ENCODE measurements at regions not wholly inside any gene's neighbourhood (a gene's known extent, or its start where the extent isn't known, plus 50 kb on each side); places are given as distances from the start of the nearest gene placed in this dataset.

DNA sequence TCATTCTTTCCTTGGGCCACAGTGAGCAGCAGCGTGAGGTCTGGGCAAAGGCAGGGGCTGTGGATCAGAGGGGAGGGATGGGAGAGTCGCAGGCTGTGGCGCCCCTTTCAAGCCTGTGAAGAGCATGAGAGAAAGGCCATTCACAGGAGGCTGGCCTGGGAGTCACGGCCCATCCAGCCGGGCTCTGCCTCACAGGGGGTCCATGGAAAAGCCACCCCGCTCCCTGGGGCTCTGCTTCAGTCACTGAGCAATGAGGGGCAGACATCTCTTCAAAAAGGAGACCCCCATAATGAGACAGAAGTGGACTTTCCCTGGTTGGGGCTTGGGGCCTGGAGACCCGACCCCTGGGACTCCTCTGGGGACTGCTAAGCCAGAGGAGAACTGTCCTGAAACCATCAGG lies 117.0 kb upstream of the GSC start:
- whole genome bisulfite sequencing, 2 donors = 91 to 97% methylated on average over 7 of the region's 7 CpGs

DNA sequence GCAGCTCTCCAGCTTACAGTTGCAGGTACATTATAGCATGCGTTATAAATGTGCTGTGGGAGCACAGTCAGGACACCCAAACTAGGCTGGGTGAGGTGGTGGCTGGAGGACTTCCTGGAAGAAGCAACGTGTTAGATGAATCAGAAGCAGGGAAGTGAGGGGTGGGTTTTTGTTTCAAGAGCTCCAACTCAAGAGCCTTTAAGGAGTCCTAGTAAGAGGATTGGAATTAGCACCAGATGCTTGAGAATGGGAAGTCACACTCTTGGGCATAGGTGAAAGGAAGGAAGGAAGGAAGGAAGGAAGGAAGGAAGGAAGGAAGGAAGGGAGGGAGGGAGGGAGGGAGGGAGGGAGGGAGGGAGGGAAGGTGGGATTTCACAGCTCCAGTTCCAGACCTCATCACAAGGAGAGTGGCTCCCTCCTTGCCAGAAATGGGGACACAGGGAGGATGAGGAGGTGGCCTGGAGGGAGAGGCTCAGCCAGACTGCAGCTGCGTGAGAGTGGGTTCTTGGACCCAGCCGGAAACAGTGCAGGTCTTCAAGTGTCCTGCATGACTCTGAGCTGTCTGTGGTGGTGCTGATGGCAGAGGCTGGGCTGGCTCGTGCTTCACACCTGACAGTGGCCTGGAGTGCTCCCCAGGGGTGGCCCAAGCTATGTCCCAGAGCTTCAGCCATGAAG lies 115.7 kb upstream of the GSC start:
- Histone ChIP-seq H3K9me3 (no peaks in the 10 kb centered on the region), H3K4me3 (no peak overlapping the region), H3K27me3 (no peaks in the 10 kb centered on the region), H3K27ac (no peak overlapping the region), H3K36me3 (no peaks in the 10 kb centered on the region), H3K4me1 (peaks cover 0 to 7% (median 6%) of the 10 kb centered on the region in 3 donors)
- no peak for FAIRE-seq
- ATAC-seq = no peak
- DNase-seq = no peak
- 76 to 86% methylated on average over 5 of the region's 5 CpGs for WGBS, 2 donors
- TF ChIP-seq, protein P1, sequence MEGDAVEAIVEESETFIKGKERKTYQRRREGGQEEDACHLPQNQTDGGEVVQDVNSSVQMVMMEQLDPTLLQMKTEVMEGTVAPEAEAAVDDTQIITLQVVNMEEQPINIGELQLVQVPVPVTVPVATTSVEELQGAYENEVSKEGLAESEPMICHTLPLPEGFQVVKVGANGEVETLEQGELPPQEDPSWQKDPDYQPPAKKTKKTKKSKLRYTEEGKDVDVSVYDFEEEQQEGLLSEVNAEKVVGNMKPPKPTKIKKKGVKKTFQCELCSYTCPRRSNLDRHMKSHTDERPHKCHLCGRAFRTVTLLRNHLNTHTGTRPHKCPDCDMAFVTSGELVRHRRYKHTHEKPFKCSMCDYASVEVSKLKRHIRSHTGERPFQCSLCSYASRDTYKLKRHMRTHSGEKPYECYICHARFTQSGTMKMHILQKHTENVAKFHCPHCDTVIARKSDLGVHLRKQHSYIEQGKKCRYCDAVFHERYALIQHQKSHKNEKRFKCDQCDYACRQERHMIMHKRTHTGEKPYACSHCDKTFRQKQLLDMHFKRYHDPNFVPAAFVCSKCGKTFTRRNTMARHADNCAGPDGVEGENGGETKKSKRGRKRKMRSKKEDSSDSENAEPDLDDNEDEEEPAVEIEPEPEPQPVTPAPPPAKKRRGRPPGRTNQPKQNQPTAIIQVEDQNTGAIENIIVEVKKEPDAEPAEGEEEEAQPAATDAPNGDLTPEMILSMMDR (IDR thresholded peaks at IDR 0.05) = no peak
- intact Hi-C loops (cut with DNase I) = no loop called here

More for the DNA sequence above, 117.0 kb upstream of the GSC start:
- no peaks in the 10 kb centered on the region for H3K9me3 ChIP-seq
- H3K36me3 ChIP-seq = no peaks in the 10 kb centered on the region
- intact Hi-C loops (cut with DNase I) = no loop called here
- ATAC-seq (no peak), DNase-seq (no peak), FAIRE-seq (no peak)
- H3K27me3 ChIP-seq = no peaks in the 10 kb centered on the region
- no peak overlapping the region for H3K27ac ChIP-seq
- TF ChIP-seq, protein P1 (IDR thresholded peaks at IDR 0.05) = no peak
- peaks cover 0 to 7% (median 6%) of the 10 kb centered on the region in 3 donors for H3K4me1 ChIP-seq
- H3K4me3 ChIP-seq = no peak overlapping the region

DNA sequence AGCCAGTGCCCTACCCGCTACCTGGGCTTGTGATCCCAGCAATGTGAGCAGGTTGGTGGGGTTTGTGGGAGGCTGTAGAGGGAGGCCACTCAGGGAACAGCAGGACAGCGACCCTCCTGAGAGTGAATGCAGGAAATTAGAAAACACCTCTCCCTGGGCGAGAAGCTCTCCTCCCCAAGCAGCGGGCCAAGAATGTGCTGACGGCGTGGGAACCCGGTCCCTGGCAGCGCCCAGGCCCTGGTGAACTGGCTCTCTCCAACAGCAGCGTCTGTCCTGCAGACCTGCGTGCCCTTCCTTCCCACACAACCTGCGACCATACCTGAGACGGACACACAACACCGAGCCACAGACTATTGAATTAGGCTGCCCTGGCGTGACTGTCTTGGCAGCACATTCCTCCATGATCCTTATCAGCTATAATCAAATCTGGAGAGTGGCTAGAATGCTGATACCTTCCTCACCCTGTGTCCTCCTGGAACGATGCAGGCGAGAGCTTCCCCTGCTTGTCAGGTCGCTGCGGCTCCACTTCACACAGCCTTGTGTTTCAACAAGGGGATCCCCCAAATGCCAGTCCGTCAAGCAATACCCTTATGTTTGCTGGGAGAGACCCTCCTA lies 114.8 kb upstream of the GSC start:
- 70 to 74% methylated on average over 19 of the region's 19 CpGs for WGBS, 2 donors
- Histone ChIP-seq H3K27ac (peak overlapping the region in 1 of 4 donors; percentile 22), H3K27me3 (no peaks in the 10 kb centered on the region), H3K36me3 (no peaks in the 10 kb centered on the region), H3K9me3 (no peaks in the 10 kb centered on the region), H3K4me1 (peaks cover 3 to 11% (median 6%) of the 10 kb centered on the region in 3 donors), H3K4me3 (no peak overlapping the region)
- DNase-seq (peak in 1 of 6 donors; percentile 25), ATAC-seq (peak in 2 of 4 donors; percentile 11 to 25), FAIRE-seq (no peak)
- intact Hi-C loops (cut with DNase I) = no loop called here
- TF ChIP-seq, protein P1 (IDR thresholded peaks at IDR 0.05) = no peak

DNA sequence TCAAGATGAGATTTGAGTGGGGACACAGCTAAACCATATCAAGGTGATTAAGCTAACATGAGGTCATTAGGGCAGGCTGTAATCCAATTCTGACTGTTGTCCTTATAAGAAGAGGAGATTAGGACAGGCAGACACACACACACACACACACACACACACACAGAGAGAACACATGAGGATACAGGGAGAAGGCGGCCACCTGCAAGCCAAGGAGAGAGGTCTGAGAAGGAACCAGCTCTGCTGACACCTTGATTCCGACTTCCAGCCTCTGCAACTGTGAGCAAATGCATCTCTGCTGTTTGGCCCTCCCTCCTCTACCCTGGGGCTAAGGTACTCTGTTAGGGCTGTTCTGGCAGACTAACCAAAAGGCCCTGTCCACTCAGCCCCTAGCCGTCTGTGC lies 112.5 kb upstream of the GSC start:
- TF ChIP-seq, protein P1 (IDR thresholded peaks at IDR 0.05) = no peak
- H3K27ac ChIP-seq = no peak overlapping the region
- no peaks in the 10 kb centered on the region for H3K36me3 ChIP-seq
- intact Hi-C loops (cut with DNase I) = no loop called here
- H3K9me3 ChIP-seq = no peaks in the 10 kb centered on the region
- no peak overlapping the region for H3K4me3 ChIP-seq
- ATAC-seq = no peak
- peaks cover 5 to 11% (median 10%) of the 10 kb centered on the region in 3 donors for H3K4me1 ChIP-seq
- 89 to 90% methylated on average over 3 of the region's 3 CpGs for WGBS, 2 donors
- no peaks in the 10 kb centered on the region for H3K27me3 ChIP-seq
- FAIRE-seq = no peak
- no peak for DNase-seq

DNA sequence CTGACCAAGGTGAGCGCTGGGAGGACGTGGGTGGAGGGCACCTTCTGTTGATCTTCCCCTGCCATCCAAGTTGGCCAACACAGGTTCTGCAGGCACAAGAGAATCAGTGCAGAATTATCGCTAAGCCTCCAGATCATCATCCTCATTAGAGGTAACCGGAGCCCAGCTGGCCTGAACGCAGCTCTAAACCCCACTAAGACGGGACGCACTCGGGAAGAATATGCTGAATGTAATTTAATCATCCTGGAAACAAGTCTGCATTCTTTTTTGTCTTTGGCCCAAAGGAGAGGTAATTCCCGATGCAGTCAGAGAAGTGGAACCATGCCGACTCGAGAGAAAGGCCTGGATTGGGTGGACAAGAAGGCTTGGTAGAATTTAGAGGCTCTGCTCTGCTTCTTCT lies 111.0 kb upstream of the GSC start:
- WGBS, 2 donors = 93 to 96% methylated on average over 11 of the region's 11 CpGs
- Histone ChIP-seq H3K36me3 (no peaks in the 10 kb centered on the region), H3K4me3 (no peak overlapping the region), H3K27me3 (no peaks in the 10 kb centered on the region), H3K27ac (no peak overlapping the region), H3K4me1 (peaks cover 5 to 11% (median 10%) of the 10 kb centered on the region in 3 donors), H3K9me3 (no peaks in the 10 kb centered on the region)
- TF ChIP-seq, protein P1 (IDR thresholded peaks at IDR 0.05) = no peak
- ATAC-seq (no peak), FAIRE-seq (no peak), DNase-seq (no peak)
- intact Hi-C loops (cut with DNase I) = no loop called here
